ENCODE measurements at regions not wholly inside any gene's neighbourhood (a gene's known extent, or its start where the extent isn't known, plus 50 kb on each side); places are given as distances from the start of the nearest gene placed in this dataset.
"Not testable (repeated sequence)": the region's sequence is repeated elsewhere in the genome, so short reads cannot be mapped to it uniquely, and the experiment has no call there.

- no peak for ATAC-seq
Observed at GRCh38 chr13:79909644-79910043, 428.7 kb downstream of the NDFIP2 start.

GRCh38 chr13:79908381-79908780 is 427.4 kb downstream of the NDFIP2 start:
- no peak for ATAC-seq

DNA sequence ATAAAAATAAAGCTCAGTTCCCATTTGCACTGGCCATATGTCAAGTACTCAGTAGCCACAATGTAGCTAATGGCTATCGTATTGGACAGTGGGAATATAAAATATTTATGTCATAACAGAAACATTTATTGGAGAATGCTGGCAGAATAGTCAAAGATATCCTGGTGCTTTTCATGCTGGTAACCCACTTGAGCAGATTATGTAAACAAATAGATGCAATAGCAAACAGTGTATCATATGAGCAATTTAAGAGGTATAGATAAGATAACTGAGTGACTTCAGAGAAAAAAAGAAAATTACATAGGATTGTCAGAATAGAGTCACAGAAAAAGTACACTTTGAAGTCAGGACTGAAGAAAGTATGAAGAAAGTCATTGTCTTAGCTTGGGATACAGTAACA is 426.6 kb downstream of the NDFIP2 start:
- ATAC-seq = no peak

DNA sequence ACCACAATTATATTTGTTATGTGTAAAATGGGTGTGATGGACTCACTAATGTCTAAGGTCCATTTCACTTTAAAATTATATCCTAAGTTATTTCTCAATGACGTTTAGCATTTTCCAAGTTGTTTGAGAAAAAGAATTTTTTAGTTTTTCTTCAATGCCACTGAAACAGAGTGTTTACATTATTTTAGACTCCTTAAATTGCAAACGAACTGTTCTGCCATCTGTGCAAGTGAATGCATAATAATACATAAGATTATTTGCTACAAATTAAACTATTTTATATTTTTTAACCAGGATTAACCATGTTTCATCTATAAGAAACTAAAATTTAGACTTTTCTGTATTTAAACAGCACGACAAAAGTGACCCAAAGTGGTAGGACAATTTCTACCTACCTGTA is 425.4 kb downstream of the NDFIP2 start:
- ATAC-seq = no peak

- no peak for ATAC-seq
Observed at GRCh38 chr13:79905018-79905417, 424.1 kb downstream of the NDFIP2 start.

- ATAC-seq = no peak
Observed at GRCh38 chr13:79904581-79904980, 423.6 kb downstream of the NDFIP2 start.

DNA sequence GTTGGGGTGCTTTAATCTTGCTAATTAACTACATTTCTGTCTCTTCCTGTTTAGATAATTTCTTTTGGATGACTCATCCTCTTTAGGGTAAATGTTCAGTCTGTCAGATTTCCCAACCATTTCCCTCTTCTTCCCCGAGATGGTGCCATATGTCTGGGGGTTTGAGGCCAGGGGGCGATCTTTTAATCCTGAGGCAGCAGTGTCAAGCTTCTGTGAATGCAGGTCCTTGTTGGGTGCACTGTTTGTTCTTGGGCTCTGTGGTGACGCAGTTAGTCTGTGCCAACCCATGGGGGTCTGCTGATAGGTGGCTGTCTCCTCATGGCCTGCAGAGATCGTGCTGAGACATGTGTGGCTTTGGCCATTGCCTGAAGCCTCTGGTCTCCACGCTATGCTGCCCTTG is 420.4 kb downstream of the NDFIP2 start:
- ATAC-seq = no peak

- no peak for ATAC-seq
Observed at GRCh38 chr13:79900356-79900755, 419.4 kb downstream of the NDFIP2 start.

GRCh38 chr13:79898996-79899395 is 418.0 kb downstream of the NDFIP2 start:
- no peak for ATAC-seq

GRCh38 chr13:79898202-79898826 is 417.4 kb downstream of the NDFIP2 start:
- ATAC-seq = no peak

- no peak for ATAC-seq
Observed at GRCh38 chr13:79896851-79897250, 415.9 kb downstream of the NDFIP2 start.

GRCh38 chr13:79895416-79895815 is 414.5 kb downstream of the NDFIP2 start:
- ATAC-seq = no peak

DNA sequence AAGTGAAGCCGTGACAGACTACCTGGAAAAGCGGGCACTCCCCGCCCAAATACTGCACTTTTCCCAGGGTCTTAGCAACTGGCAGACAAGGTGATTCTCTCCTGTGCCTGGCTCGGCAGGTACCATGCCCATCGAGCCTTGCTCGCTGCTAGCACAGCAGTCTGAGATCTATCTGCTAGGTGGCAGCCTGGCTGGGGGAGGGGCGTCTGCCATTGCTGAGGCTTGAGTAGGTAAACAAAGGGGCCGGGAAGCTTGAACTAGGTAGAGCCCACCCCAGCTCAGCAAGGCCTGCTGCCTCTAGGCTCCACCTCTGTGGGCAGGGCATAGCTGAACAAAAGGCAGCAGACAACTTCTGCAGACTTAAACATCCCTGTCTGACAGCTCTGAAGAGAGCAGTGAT is 406.3 kb downstream of the NDFIP2 start:
- not testable (repeated sequence) for ATAC-seq

DNA sequence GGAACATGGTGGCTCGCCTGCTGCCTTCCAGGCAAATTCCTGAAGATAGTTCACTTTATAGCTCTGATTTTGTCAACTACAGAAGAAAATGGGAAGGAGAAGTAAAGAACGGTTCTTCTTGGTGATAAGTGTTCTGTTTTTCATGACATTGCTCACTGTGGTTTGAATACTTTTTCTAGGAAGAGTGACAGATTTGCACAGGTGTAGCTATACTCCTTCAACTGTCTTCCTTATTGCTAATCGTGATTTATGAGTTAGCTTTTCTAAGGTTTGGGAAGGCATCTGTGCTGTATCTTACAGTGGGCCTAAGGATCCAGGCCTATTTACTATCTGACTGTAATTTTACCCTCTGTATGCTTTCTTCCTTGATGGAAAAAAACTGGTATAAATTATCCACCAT is 405.6 kb downstream of the NDFIP2 start:
- no peak for ATAC-seq

DNA sequence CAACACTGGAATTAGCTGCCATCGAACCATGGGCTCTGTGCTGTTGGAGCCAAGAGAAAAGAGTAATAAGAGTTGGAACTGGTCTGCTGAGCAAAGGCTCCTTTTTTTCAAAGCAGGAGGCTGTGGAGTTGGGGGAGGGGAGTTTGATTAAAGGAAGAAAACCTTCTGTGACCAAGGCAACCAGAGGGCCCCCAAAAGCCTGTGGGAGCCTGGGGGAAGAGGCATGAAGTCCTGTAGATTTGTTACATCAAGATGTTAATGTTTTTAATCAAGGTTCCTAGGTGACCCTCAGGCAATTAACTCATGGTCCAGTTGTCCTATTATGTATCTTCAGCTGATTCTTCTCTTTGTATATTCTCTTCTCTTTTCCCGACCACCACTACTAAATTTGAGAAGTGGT is 403.9 kb downstream of the NDFIP2 start:
- ATAC-seq = no peak

DNA sequence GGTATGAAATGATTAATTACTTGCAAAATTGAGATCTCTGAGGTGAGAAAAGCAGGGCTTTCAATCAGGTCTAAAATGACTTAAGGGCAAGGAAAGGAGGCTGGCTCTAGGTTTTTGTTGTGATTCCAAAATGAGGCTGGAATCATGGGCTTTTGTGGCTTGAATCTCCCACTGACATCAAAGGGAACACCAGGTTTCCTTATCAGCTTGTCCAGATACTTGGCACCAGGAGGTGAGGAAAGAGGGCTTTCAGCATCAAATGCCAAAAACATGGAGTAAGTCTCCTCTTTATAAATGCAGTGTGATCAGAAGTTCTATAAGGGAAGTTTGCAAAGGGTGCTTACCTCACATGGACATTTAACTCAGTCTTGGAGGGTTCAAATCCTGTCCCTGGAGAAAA is 402.3 kb downstream of the NDFIP2 start:
- ATAC-seq = no peak

GRCh38 chr13:79880818-79881217 is 399.9 kb downstream of the NDFIP2 start:
- no peak for ATAC-seq

DNA sequence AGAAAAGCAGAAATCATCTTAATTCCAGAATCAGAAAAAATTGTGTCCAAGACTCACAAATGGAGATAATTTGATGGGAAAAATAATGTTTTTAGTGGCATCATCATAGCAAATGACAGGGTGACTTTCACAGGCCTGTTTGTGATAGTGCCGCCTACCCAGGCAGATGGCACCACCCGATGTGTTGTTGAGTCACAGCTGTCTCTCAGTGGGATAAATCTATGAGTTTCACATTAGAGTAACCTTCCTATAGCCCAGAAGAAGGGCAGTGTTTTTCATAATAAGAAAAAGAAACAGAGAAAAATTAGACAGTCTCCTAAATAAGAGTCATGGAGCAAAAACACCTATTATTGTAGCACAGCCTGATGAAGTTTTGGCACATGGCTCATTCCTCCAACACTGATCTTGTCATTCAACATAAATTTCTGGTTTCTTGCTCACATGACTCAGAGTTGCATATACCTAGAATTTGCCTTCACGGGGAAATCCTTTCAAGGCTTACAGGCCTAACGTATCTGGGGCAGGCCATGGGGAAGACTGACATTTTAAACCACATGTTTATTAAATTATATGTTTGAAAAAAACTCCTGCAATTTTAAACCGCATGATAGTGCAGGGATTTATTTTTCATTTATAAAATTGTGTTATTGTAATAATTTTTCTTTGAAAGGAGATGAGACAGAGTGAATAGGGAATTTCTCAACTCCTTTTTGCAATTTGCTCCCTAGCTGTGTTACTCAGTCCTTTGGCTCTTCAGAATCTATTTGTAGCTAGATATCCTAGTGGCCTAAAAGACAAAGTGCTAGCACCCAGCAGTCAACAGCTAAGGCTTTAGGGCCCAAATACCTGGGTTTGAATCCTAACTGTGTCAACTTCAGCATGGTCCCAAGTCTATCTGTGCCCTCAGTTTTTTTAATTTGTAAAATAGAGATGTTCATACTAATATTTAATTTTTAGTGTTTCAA is 393.7 kb downstream of the NDFIP2 start:
- no peak for ATAC-seq

GRCh38 chr13:79871594-79871993 is 390.6 kb downstream of the NDFIP2 start:
- no peak for ATAC-seq

DNA sequence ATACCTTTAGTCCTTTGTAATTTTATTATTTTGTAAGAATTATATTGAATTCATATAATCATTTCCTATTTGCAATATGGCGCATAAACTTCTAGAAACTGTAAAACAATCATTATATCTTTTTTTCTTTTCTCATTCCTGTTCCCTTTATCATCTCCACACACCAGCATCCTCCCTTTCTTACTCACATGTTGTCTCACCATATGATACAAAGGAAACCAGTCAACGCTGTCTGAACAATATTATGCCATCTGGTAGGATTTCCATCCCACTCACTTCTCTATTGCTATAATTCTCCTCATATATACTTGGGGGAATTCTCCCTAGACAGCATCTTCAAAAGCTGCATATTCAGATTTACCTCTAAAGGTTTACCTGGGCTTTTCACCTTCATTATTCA is 389.8 kb downstream of the NDFIP2 start:
- ATAC-seq = no peak

- no peak for ATAC-seq
Observed at GRCh38 chr13:79870123-79870522, 389.2 kb downstream of the NDFIP2 start.

- no peak for ATAC-seq
Observed at GRCh38 chr13:79869326-79869725, 388.4 kb downstream of the NDFIP2 start.

GRCh38 chr13:79867254-79867653 is 386.3 kb downstream of the NDFIP2 start:
- ATAC-seq = no peak

DNA sequence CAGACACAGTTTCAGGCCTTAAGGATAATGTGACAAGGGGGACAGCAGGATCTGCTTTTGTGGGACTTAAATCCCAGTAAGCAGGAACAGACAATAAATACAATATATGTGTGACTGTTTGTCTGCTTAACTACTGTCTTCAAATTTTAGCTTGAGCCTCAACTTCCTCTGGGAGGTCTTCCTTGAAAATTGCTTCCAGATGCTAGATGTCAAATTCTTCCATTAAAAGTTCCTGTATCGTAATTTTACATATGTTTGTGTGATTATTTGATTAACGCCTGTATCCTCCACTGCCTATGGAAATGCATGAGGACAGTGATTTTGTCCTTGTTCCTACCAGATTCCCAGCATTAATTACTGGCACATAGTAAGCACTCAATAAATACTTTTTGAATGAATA is 385.5 kb downstream of the NDFIP2 start:
- no peak for ATAC-seq

Data from activated CD4-positive, CD25-positive, alpha-beta regulatory T cell treated with anti-CD3 and anti-CD28 coated beads, Interleukin-2, amount 50 U/mL, for 24 hours (primary cell).